DND-41 (cell line): ENCODE measurements at regions not wholly inside any gene's neighbourhood (a gene's known extent, or its start where the extent isn't known, plus 50 kb on each side); places are given as distances from the start of the nearest gene placed in this dataset.
"Not testable (repeated sequence)": the region's sequence is repeated elsewhere in the genome, so short reads cannot be mapped to it uniquely, and the experiment has no call there.

Source experiments
- ATAC-seq: fragments of 200-7000 bp; cut with Tn5 transposase; 3 replicates; pipeline ENCODE4 v1.9.1; 2021; ENCODE audit warnings: low read depth; ENCODE audit not compliant: insufficient read depth
- DNase-seq: peaks from one replicate; pipeline ENCODE4 v3.0.0-alpha.2; 2020
- H2AFZ ChIP-seq: 2 replicates; pipeline ENCODE4 v1.6.0; 2012; ENCODE audit warnings: low read depth, low read length
- H3K27ac ChIP-seq: 2 replicates; pipeline ENCODE4 v1.5.1; 2012; ENCODE audit warnings: low read length, inconsistent platforms
- H3K27me3 ChIP-seq: fragments of 200-600 bp; sonication (generic); 2 replicates; pipeline ENCODE4 v1.6.0; 2012; ENCODE audit warnings: low read length, mild to moderate bottlenecking, inconsistent platforms; ENCODE audit not compliant: insufficient read depth, poor library complexity
- H3K36me3 ChIP-seq: 2 replicates; pipeline ENCODE4 v1.5.1; 2012; ENCODE audit warnings: low read length, inconsistent platforms; ENCODE audit not compliant: insufficient read depth
- H3K4me1 ChIP-seq: 2 replicates; pipeline ENCODE4 v1.5.1; 2012; ENCODE audit warnings: mild to moderate bottlenecking, low read length; ENCODE audit not compliant: insufficient read depth
- H3K4me2 ChIP-seq: 2 replicates; pipeline ENCODE4 v1.6.0; 2012; ENCODE audit warnings: mild to moderate bottlenecking, moderate library complexity, low read length, inconsistent platforms; ENCODE audit not compliant: insufficient read depth
- H3K4me3 ChIP-seq, 2 experiments: fragments of 200-600 bp in 1 of 2; shearing (Covaris generic) in 1 of 2; 2 replicates each; pipeline ENCODE4 v1.5.1; 2012 to 2016; ENCODE audit warnings: inconsistent platforms in 2 of 2, low read length in 2 of 2, mild to moderate bottlenecking in 2 of 2, low read depth in 1 of 2, moderate library complexity in 1 of 2
- H3K79me2 ChIP-seq: 2 replicates; pipeline ENCODE4 v1.6.0; 2012; ENCODE audit warnings: low read length, inconsistent platforms; ENCODE audit not compliant: insufficient read depth
- H3K9ac ChIP-seq: 2 replicates; pipeline ENCODE4 v1.6.0; 2012; ENCODE audit warnings: low read depth, mild to moderate bottlenecking, inconsistent platforms, low read length, moderate library complexity
- H3K9me3 ChIP-seq: 2 replicates; pipeline ENCODE4 v1.5.1; 2012; ENCODE audit warnings: low read length, moderate library complexity, mild to moderate bottlenecking, inconsistent platforms; ENCODE audit not compliant: insufficient read depth, severe bottlenecking
- H4K20me1 ChIP-seq: 2 replicates; pipeline ENCODE4 v1.6.0; 2012; ENCODE audit warnings: low read length; ENCODE audit not compliant: insufficient read depth
- CTCF ChIP-seq: IDR thresholded peaks from 2 replicates; pipeline ENCODE4 v1.5.1; 2012; ENCODE audit warnings: borderline replicate concordance, low read length, moderate library complexity, mild to moderate bottlenecking; ENCODE audit not compliant: poor library complexity, severe bottlenecking; ENCODE audit errors: extremely low read depth
- EZH2 ChIP-seq: IDR thresholded peaks from 3 replicates; pipeline ENCODE4 v1.6.1; 2012; ENCODE audit warnings: borderline replicate concordance, low read depth, mild to moderate bottlenecking, moderate library complexity, low read length, inconsistent platforms; ENCODE audit not compliant: severe bottlenecking

- Histone ChIP-seq H3K9ac (peak overlapping the region; percentile 83), H3K27ac (peak overlapping the region; percentile 97), H3K36me3 (peaks cover 3% of the 10 kb centered on the region; the same call in 1 of the 2 replicates), H3K9me3 (no peaks in the 10 kb centered on the region), H3K4me1 (peaks cover 72% of the 10 kb centered on the region), H3K4me3 (peak overlapping the region; percentile 49 to 59), H3K4me2 (peak overlapping the region; percentile 65), H3K27me3 (no peaks in the 10 kb centered on the region), H3K79me2 (peaks cover 40% of the 10 kb centered on the region), H4K20me1 (no peaks in the 10 kb centered on the region), H2AFZ (no peak overlapping the region)
- no peak for TF ChIP-seq EZH2
- TF ChIP-seq CTCF = no peak
- no peak for DNase-seq
- ATAC-seq = no peak
Observed at GRCh38 chr6:27130668-27131428, 116.7 kb upstream of the PRSS16 start.

DNA sequence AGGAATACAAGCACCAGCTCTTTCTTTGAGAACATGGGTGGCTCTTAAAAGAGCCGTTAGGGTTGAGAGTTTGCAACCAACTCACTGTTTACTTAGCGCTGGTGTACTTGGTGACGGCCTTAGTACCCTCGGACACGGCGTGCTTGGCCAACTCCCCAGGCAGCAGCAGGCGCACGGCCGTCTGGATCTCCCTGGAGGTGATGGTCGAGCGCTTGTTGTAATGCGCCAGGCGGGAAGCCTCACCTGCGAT, 115.3 kb upstream of the PRSS16 start:
- H3K4me1 ChIP-seq = peaks cover 72% of the 10 kb centered on the region
- not testable (repeated sequence) for H3K27me3 ChIP-seq, H3K36me3 ChIP-seq, H4K20me1 ChIP-seq, DNase-seq, H2AFZ ChIP-seq, H3K9me3 ChIP-seq
- peak overlapping the region; percentile 83 for H3K9ac ChIP-seq
- H3K79me2 ChIP-seq = peaks cover 45% of the 10 kb centered on the region
- peak overlapping the region; percentile 49 to 59 for H3K4me3 ChIP-seq
- peak; percentile 18 for ATAC-seq
- peak overlapping the region; percentile 65 for H3K4me2 ChIP-seq
- H3K27ac ChIP-seq = peak overlapping the region; percentile 97

DNA sequence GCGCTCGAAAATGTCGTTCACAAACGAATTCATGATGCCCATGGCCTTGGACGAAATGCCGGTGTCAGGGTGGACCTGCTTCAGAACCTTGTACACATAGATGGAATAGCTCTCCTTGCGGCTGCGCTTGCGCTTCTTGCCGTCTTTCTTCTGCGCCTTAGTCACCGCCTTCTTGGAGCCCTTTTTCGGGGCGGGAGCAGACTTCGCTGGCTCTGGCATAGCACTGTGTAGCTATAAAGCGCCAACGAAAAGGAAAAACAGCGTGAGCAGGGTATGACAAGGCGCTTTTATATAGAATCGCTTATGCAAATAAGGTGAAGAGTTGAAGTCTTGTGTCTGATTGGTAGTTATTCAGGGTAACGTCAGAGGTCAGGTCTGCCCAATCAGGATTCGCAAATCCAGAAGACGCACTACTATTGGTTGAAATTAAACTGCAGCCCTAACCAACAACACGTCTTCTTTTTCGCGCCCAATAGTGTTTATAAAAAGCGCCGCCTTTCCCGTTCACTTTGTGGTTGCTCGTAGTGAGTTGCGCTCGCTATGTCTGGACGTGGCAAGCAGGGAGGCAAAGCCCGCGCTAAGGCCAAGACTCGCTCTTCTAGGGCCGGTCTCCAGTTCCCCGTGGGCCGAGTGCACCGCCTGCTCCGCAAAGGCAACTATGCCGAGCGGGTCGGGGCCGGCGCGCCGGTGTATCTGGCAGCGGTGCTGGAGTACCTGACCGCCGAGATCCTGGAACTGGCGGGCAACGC, 114.8 kb upstream of the PRSS16 start:
- H3K36me3 ChIP-seq = peaks cover 3% of the 10 kb centered on the region; the same call in 1 of the 2 replicates

More for the DNA sequence above, 114.8 kb upstream of the PRSS16 start:
- no peaks in the 10 kb centered on the region for H4K20me1 ChIP-seq
- peak overlapping the region; percentile 65 for H3K4me2 ChIP-seq
- H3K9me3 ChIP-seq = no peaks in the 10 kb centered on the region
- ATAC-seq (peak; percentile 71), DNase-seq (peak; percentile 97)
- H3K79me2 ChIP-seq = peaks cover 47% of the 10 kb centered on the region
- TF ChIP-seq EZH2 = no peak
- TF ChIP-seq CTCF = no peak
- H2AFZ ChIP-seq = no peak overlapping the region
- peak overlapping the region; percentile 59 to 62 for H3K4me3 ChIP-seq
- H3K9ac ChIP-seq = peak overlapping the region; percentile 83
- H3K27me3 ChIP-seq = no peaks in the 10 kb centered on the region
- H3K27ac ChIP-seq = peak overlapping the region; percentile 97
- peaks cover 72% of the 10 kb centered on the region for H3K4me1 ChIP-seq
